Coronary artery (tissue), 2 donors: ENCODE measurements at regions not wholly inside any gene's neighbourhood (a gene's known extent, or its start where the extent isn't known, plus 50 kb on each side); places are given as distances from the start of the nearest gene placed in this dataset.

Source experiments
- DNase-seq: peaks from one replicate; pipeline ENCODE4 v3.0.0-alpha.2; 2017; ENCODE audit warnings: low spot score
- H3K27ac ChIP-seq, 2 donors: fragments of 200-600 bp; sonication (generic); one replicate each; pipeline ENCODE4 v1.5.1; 2016 to 2019
- H3K4me3 ChIP-seq: fragments of 200-600 bp; sonication (generic); 2 replicates; pipeline ENCODE4 v1.5.1; 2016; ENCODE audit warnings: mild to moderate bottlenecking, moderate library complexity
- CTCF ChIP-seq: fragments of 200-600 bp; sonication (generic); IDR thresholded peaks from one replicate; pipeline ENCODE4 v1.5.1; 2019; ENCODE audit warnings: antibody characterized with exemption

GRCh38 chr14:34362641-34363251, 99.3 kb downstream of the SPTSSA start:
- no peak for TF ChIP-seq CTCF
- no peak for DNase-seq
- no peak overlapping the region for H3K27ac ChIP-seq

GRCh38 chr14:34361504-34362011, 100.5 kb downstream of the SPTSSA start:
- H3K27ac ChIP-seq, result peak overlapping the region in 1 of 2 donors; percentile 69
- TF ChIP-seq CTCF, result no peak
- no peak overlapping the region for H3K4me3 ChIP-seq
- no peak for DNase-seq

More at GRCh38 chr14:34362641-34363251, 99.3 kb downstream of the SPTSSA start:
- H3K4me3 ChIP-seq, result no peak overlapping the region

GRCh38 chr14:34359420-34360117, 102.5 kb downstream of the SPTSSA start:
- DNase-seq, result no peak
- H3K27ac ChIP-seq, result no peak overlapping the region
- TF ChIP-seq CTCF, result no peak
- no peak overlapping the region for H3K4me3 ChIP-seq

- no peak for TF ChIP-seq CTCF
- peak overlapping the region in 1 of 2 donors; percentile 57 for H3K27ac ChIP-seq
- no peak for DNase-seq
- no peak overlapping the region for H3K4me3 ChIP-seq
Observed at GRCh38 chr14:34356264-34356654, 105.8 kb downstream of the SPTSSA start.

GRCh38 chr14:34355584-34356263, 106.3 kb downstream of the SPTSSA start:
- Histone ChIP-seq H3K4me3 (no peak overlapping the region), H3K27ac (peak overlapping the region in 1 of 2 donors; percentile 57)
- no peak for TF ChIP-seq CTCF
- no peak for DNase-seq

- Histone ChIP-seq H3K27ac (peak overlapping the region in 1 of 2 donors; percentile 33), H3K4me3 (no peak overlapping the region)
- no peak for TF ChIP-seq CTCF
- DNase-seq, result no peak
Observed at GRCh38 chr14:34354556-34354955, 107.5 kb downstream of the SPTSSA start.
